ENCODE measurements at regions not wholly inside any gene's neighbourhood (a gene's known extent, or its start where the extent isn't known, plus 50 kb on each side); places are given as distances from the start of the nearest gene placed in this dataset.

GRCh38 chr18:30350263-30350662 is 692.3 kb downstream of the DSC3 start:
- TF ChIP-seq CTCF (conservative IDR thresholded peaks at IDR 0.05) (no peak), ZFX (IDR thresholded peaks at IDR 0.05) (no peak)

GRCh38 chr18:30343090-30343489 is 699.5 kb downstream of the DSC3 start:
- no peak overlapping the region for H3K27ac ChIP-seq
- no peak for TF ChIP-seq CTCF (conservative IDR thresholded peaks at IDR 0.05)
- no peak for TF ChIP-seq ZFX (IDR thresholded peaks at IDR 0.05)

More at GRCh38 chr18:30350263-30350662, 692.3 kb downstream of the DSC3 start:
- no peak overlapping the region for H3K27ac ChIP-seq

- no peak for TF ChIP-seq ZFX (IDR thresholded peaks at IDR 0.05)
- no peak for TF ChIP-seq CTCF (conservative IDR thresholded peaks at IDR 0.05)
- H3K27ac ChIP-seq, result no peak overlapping the region
These were observed 699.9 kb downstream of the DSC3 start for GRCh38 chr18:30342675-30343074.

GRCh38 chr18:30334781-30335180 is 707.8 kb downstream of the DSC3 start:
- TF ChIP-seq CTCF (conservative IDR thresholded peaks at IDR 0.05), result no peak

GRCh38 chr18:30333310-30333709 is 709.2 kb downstream of the DSC3 start:
- TF ChIP-seq ZFX (IDR thresholded peaks at IDR 0.05) (no peak), CTCF (conservative IDR thresholded peaks at IDR 0.05) (no peak)
- no peak overlapping the region for H3K27ac ChIP-seq

More at GRCh38 chr18:30334781-30335180, 707.8 kb downstream of the DSC3 start:
- H3K27ac ChIP-seq, result no peak overlapping the region

- TF ChIP-seq CTCF (conservative IDR thresholded peaks at IDR 0.05) (no peak), ZFX (IDR thresholded peaks at IDR 0.05) (no peak)
These were observed 713.7 kb downstream of the DSC3 start for GRCh38 chr18:30328839-30329238.

GRCh38 chr18:30302181-30302580 is 740.4 kb downstream of the DSC3 start:
- H3K27ac ChIP-seq, result no peak overlapping the region
- no peak for TF ChIP-seq CTCF (conservative IDR thresholded peaks at IDR 0.05)
- no peak for TF ChIP-seq ZFX (IDR thresholded peaks at IDR 0.05)

More at GRCh38 chr18:30328839-30329238, 713.7 kb downstream of the DSC3 start:
- no peak overlapping the region for H3K27ac ChIP-seq
